K562 (cell line): ENCODE measurements at regions not wholly inside any gene's neighbourhood (a gene's known extent, or its start where the extent isn't known, plus 50 kb on each side); places are given as distances from the start of the nearest gene placed in this dataset.

ENCODE experiments used
- ATAC-seq: fragments of 200-7000 bp; cut with Tn5 transposase; 3 replicates; pipeline ENCODE4 v1.9.1; 2020; ENCODE audit warnings: moderate library complexity
- BruUV-seq: library from RNA; stranded (reverse); fragments of 400-500 nt; replicated peaks from 2 replicates; lab custom pipeline; 2021; lab: Mats Ljungman, UMichigan
- CTCF ChIA-PET: fragments of 300-600 bp; formaldehyde crosslinking; extraction: SDS; loops from one replicate; lab custom pipeline; 2021; ENCODE audit warnings: low intra/inter-chr PET ratio; lab: Yijun Ruan, JAX
- POLR2A ChIA-PET: fragments of 300-600, 350-650 bp; sonication (Branson Sonifier 250); formaldehyde crosslinking; extraction: SDS; loops from one replicate; lab custom pipeline; 2021; ENCODE audit warnings: antibody characterized with exemption, inconsistent platforms; lab: Yijun Ruan, JAX
- DNase-seq, 4 experiments: peaks; one replicate each; pipeline versions ENCODE4 v3.0.0 to v3.0.0-alpha.2; 2011 to 2018; ENCODE audit warnings: low spot score in 3 of 4, mixed read lengths in 3 of 4; ENCODE audit errors: extremely low read depth in 1 of 4
- FAIRE-seq: peaks from 2 replicates; lab custom pipeline; 2011; peaks lifted over from hg19 to GRCh38; lab: Jason Lieb, UNC
- H2AFZ ChIP-seq: 2 replicates; pipeline ENCODE4 v1.6.0; 2011; ENCODE audit warnings: low read depth, low read length, control low read depth, inconsistent platforms
- H3K27ac ChIP-seq: fragments of 200-600 bp; 3 replicates; pipeline ENCODE4 v1.8.0; 2011; ENCODE audit warnings: low read depth, mild to moderate bottlenecking, control low read depth, inconsistent platforms, low read length, moderate library complexity, mixed read lengths; ENCODE audit errors: extremely low read depth
- H3K27me3 ChIP-seq, 2 experiments: fragments of 300-600 bp in 1 of 2; 2 replicates in 1 of 2; 3 replicates in 1 of 2; pipeline versions ENCODE4 v1.6.0 to v1.8.0; 2011; ENCODE audit warnings: inconsistent platforms in 2 of 2, low read length in 2 of 2, mild to moderate bottlenecking in 1 of 2, mixed read lengths in 1 of 2, moderate library complexity in 1 of 2; ENCODE audit not compliant: control insufficient read depth in 2 of 2, insufficient read depth in 2 of 2
- H3K36me3 ChIP-seq: fragments of 300-600 bp; 3 replicates; pipeline ENCODE4 v1.8.0; 2011; ENCODE audit warnings: mild to moderate bottlenecking, low read length, inconsistent platforms; ENCODE audit not compliant: control insufficient read depth, insufficient read depth
- H3K4me1 ChIP-seq, 2 experiments: fragments of 200-600 bp in 1 of 2; replicated peaks in 1 of 2; 2 replicates in 1 of 2; 3 replicates in 1 of 2; pipeline versions ENCODE4 v1.5.1 to v1.8.0; 2011; ENCODE audit warnings: inconsistent platforms in 2 of 2, low read length in 2 of 2, mild to moderate bottlenecking in 1 of 2, mixed read lengths in 1 of 2, moderate library complexity in 1 of 2; ENCODE audit not compliant: control insufficient read depth in 2 of 2, insufficient read depth in 2 of 2
- H3K4me2 ChIP-seq: 2 replicates; pipeline ENCODE4 v1.6.1; 2011; ENCODE audit warnings: low read length, control low read depth, inconsistent platforms, mixed read lengths; ENCODE audit not compliant: insufficient read depth
- H3K4me3 ChIP-seq: fragments of 200-600 bp; sonication (generic), shearing (Covaris generic); 2 replicates; pipeline ENCODE4 v1.5.1; 2016; ENCODE audit warnings: control low read depth, inconsistent platforms
- H3K79me2 ChIP-seq: fragments of 200-600 bp; 3 replicates; pipeline ENCODE4 v1.8.0; 2011; ENCODE audit warnings: low read length, inconsistent platforms; ENCODE audit not compliant: control insufficient read depth, insufficient read depth
- H3K9ac ChIP-seq, 2 experiments: 2 replicates each; pipeline versions ENCODE4 v1.6.0 to v1.6.1; 2011; ENCODE audit warnings: low read depth in 2 of 2, low read length in 2 of 2, control low read depth in 1 of 2, inconsistent platforms in 1 of 2, mild to moderate bottlenecking in 1 of 2, mixed read lengths in 1 of 2; ENCODE audit not compliant: insufficient read depth in 1 of 2
- H3K9me1 ChIP-seq: one replicate; pipeline ENCODE4 v1.6.0; 2011; ENCODE audit warnings: inconsistent platforms, mild to moderate bottlenecking, low read length, moderate library complexity; ENCODE audit not compliant: control insufficient read depth, insufficient read depth
- H3K9me3 ChIP-seq: replicated peaks from 2 replicates; pipeline ENCODE4 v1.5.1; 2011; ENCODE audit warnings: low read depth, low read length, inconsistent platforms; ENCODE audit not compliant: control insufficient read depth, insufficient read depth
- H4K20me1 ChIP-seq: replicated peaks from 2 replicates; pipeline ENCODE4 v1.6.1; 2011; ENCODE audit warnings: low read length, inconsistent platforms, mixed read lengths; ENCODE audit not compliant: control insufficient read depth, insufficient read depth
- HNRNPUL1 ChIP-seq: fragments of 200-400 bp; formaldehyde crosslinking; IDR thresholded peaks from 2 replicates; pipeline ENCODE4 v1.6.1; 2017; ENCODE audit warnings: low read length
- KDM2B ChIP-seq: fragments of 250-450 bp; sonication (Bioruptor Pico); IDR thresholded peaks from 2 replicates; pipeline ENCODE4 v1.8.0; 2021; ENCODE audit warnings: mild to moderate bottlenecking, moderate library complexity
- MEIS2 ChIP-seq: fragments of 450-650 bp; IDR thresholded peaks from 2 replicates; pipeline ENCODE4 v1.6.1; 2014; ENCODE audit warnings: mild to moderate bottlenecking; ENCODE audit not compliant: partially characterized antibody
- NR1H2 ChIP-seq: sonication (generic); formaldehyde crosslinking; IDR thresholded peaks from 2 replicates; pipeline ENCODE4 v1.4.0; 2020; ENCODE audit warnings: mild to moderate bottlenecking, missing genetic modification reagents
- NR2C2 ChIP-seq, 2 experiments: fragments of 200-800 bp in 1 of 2; sonication (Bioruptor generic) in 1 of 2; sonication (generic) in 1 of 2; formaldehyde crosslinking in 1 of 2; IDR thresholded peaks; 2 replicates each; pipeline versions ENCODE4 v1.6.1 to v1.8.0; 2016 to 2022; ENCODE audit warnings: mild to moderate bottlenecking in 1 of 2, missing compliant biosample characterization in 1 of 2, missing genetic modification characterization in 1 of 2, missing genetic modification reagents in 1 of 2
- RBM15 ChIP-seq: fragments of 200-400 bp; formaldehyde crosslinking; IDR thresholded peaks from 2 replicates; pipeline ENCODE4 v1.6.1; 2018; ENCODE audit warnings: mild to moderate bottlenecking, low read length, moderate library complexity; ENCODE audit not compliant: insufficient read depth
- SAFB2 ChIP-seq: fragments of 200-400 bp; formaldehyde crosslinking; IDR thresholded peaks from 2 replicates; pipeline ENCODE4 v1.6.1; 2018; ENCODE audit warnings: borderline replicate concordance, low read length, low read depth, moderate library complexity; ENCODE audit not compliant: severe bottlenecking
- SRSF9 ChIP-seq: fragments of 200-400 bp; formaldehyde crosslinking; IDR thresholded peaks from 2 replicates; pipeline ENCODE4 v1.6.1; 2017; ENCODE audit warnings: low read depth, low read length, borderline replicate concordance
- XRCC5 ChIP-seq: fragments of 200-400 bp; formaldehyde crosslinking; IDR thresholded peaks from 2 replicates; pipeline ENCODE4 v1.6.1; 2017; ENCODE audit warnings: low read depth, mild to moderate bottlenecking, low read length
- ZNF140 ChIP-seq: fragments of 250-450 bp; sonication (Bioruptor Pico); IDR thresholded peaks from 2 replicates; pipeline ENCODE4 v1.8.0; 2021; ENCODE audit warnings: moderate library complexity, mild to moderate bottlenecking, inconsistent platforms
- ZNF766 ChIP-seq: fragments of 200-800 bp; sonication (Bioruptor generic); conservative IDR thresholded peaks from 2 replicates; pipeline ENCODE4 v1.6.1; 2016; ENCODE audit warnings: missing genetic modification characterization, missing compliant biosample characterization
- WGBS: fragments of 100-300 bp; shearing (Covaris generic); methylation state at CpG from one replicate; pipeline ENCODE4 v1.1.6; 2016; ENCODE audit warnings: low coverage, mixed read lengths; ENCODE audit not compliant: insufficient coverage; ENCODE audit errors: missing lambda C conversion rate; 5-methylcytosine and 5-hydroxymethylcytosine counted together
- in situ Hi-C: fragments of 300-500 bp; cut with MboI; formaldehyde crosslinking; loops from 4 replicates; pipeline ENCODE4 v1.15.0; 2018; ENCODE audit warnings: inconsistent platforms, mixed read lengths
- intact Hi-C: fragments of 100-400 bp; cut with micrococcal nuclease; formaldehyde crosslinking; loops from 2 replicates; pipeline ENCODE4 v1.14.2; 2022
- TF ChIP-seq, protein P1 (sequence below), 2 experiments: fragments of 450-650 bp; conservative IDR thresholded peaks; 2 replicates each; pipeline ENCODE4 v1.6.1; 2017; ENCODE audit warnings: mild to moderate bottlenecking in 2 of 2, moderate library complexity in 2 of 2
- TF ChIP-seq, protein P2 (sequence below): sonication (generic); formaldehyde crosslinking; IDR thresholded peaks from 2 replicates; pipeline ENCODE4 v1.9.0; 2022; ENCODE audit warnings: mild to moderate bottlenecking, missing genetic modification reagents
- TF ChIP-seq, protein P3 (sequence below): sonication (generic); formaldehyde crosslinking; IDR thresholded peaks from 2 replicates; pipeline ENCODE4 v1.8.0; 2023; ENCODE audit warnings: mild to moderate bottlenecking, missing genetic modification reagents
- TF ChIP-seq, protein P4 (sequence below): fragments of 250-450 bp; sonication (Bioruptor Pico); IDR thresholded peaks from 2 replicates; pipeline ENCODE4 v1.4.0; 2020

DNA sequence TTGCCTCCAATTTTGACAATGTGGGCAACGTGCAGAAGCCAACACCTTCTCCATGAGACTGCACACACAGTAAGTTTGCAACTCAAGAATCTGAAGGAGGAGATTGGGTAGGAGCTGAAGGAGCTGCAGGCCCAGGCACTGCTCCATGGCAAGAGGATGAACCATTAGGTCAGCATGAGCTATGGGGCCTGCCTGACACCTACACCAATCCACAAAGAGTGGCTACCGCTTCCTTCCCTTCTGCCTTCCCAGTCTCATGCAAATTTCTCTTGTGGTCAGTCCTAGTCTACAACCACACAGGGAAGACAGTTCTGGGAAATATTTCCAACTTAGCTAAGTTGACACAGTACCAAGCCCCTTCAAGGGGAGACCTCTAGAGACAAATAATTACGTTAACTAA is 142.0 kb upstream of the ADO start (continued):
- TF ChIP-seq, protein P1, sequence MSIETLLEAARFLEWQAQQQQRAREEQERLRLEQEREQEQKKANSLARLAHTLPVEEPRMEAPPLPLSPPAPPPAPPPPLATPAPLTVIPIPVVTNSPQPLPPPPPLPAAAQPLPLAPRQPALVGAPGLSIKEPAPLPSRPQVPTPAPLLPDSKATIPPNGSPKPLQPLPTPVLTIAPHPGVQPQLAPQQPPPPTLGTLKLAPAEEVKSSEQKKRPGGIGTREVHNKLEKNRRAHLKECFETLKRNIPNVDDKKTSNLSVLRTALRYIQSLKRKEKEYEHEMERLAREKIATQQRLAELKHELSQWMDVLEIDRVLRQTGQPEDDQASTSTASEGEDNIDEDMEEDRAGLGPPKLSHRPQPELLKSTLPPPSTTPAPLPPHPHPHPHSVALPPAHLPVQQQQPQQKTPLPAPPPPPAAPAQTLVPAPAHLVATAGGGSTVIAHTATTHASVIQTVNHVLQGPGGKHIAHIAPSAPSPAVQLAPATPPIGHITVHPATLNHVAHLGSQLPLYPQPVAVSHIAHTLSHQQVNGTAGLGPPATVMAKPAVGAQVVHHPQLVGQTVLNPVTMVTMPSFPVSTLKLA (conservative IDR thresholded peaks at IDR 0.05): no peak
- no peak for TF ChIP-seq SRSF9
- TF ChIP-seq KDM2B (CRISPR knock-in tag): no peak
- TF ChIP-seq ZNF140 (CRISPR knock-in tag): no peak
- TF ChIP-seq RBM15: no peak
- TF ChIP-seq NR1H2: no peak
- TF ChIP-seq, protein P2, sequence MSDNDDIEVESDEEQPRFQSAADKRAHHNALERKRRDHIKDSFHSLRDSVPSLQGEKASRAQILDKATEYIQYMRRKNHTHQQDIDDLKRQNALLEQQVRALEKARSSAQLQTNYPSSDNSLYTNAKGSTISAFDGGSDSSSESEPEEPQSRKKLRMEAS: no peak
- no peak for TF ChIP-seq NR2C2 (CRISPR knock-in tag; IDR thresholded peaks at IDR 0.05)
- TF ChIP-seq NR2C2 (tag; IDR thresholded peaks at IDR 0.05): no peak
- TF ChIP-seq XRCC5: no peak

DNA sequence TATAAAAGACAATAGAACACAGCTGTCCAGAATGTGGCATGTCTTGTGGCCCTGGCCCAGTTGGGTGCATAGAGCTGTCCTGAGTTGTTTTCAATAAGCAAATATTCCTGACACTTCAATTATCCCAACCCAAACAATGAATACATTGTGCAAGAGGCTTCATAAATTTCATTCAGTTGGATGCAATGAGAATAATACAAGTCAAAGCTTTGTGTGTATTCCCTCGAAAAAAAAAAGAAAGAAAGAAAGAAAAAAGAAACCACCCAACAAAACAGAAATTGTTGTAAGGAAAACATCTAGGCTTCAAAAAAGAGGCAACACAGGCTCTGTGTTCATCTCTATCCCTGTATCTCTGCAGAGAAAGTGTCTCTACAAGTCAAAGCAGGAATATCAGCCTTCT is 138.7 kb upstream of the ADO start:
- H3K4me3 ChIP-seq: no peak overlapping the region
- no peak overlapping the region for H2AFZ ChIP-seq
- CTCF ChIA-PET: no interaction called here
- no peak for ATAC-seq
- H4K20me1 ChIP-seq: no peaks in the 10 kb centered on the region
- no peak overlapping the region for H3K9ac ChIP-seq
- TF ChIP-seq HNRNPUL1: no peak
- TF ChIP-seq, protein P3, sequence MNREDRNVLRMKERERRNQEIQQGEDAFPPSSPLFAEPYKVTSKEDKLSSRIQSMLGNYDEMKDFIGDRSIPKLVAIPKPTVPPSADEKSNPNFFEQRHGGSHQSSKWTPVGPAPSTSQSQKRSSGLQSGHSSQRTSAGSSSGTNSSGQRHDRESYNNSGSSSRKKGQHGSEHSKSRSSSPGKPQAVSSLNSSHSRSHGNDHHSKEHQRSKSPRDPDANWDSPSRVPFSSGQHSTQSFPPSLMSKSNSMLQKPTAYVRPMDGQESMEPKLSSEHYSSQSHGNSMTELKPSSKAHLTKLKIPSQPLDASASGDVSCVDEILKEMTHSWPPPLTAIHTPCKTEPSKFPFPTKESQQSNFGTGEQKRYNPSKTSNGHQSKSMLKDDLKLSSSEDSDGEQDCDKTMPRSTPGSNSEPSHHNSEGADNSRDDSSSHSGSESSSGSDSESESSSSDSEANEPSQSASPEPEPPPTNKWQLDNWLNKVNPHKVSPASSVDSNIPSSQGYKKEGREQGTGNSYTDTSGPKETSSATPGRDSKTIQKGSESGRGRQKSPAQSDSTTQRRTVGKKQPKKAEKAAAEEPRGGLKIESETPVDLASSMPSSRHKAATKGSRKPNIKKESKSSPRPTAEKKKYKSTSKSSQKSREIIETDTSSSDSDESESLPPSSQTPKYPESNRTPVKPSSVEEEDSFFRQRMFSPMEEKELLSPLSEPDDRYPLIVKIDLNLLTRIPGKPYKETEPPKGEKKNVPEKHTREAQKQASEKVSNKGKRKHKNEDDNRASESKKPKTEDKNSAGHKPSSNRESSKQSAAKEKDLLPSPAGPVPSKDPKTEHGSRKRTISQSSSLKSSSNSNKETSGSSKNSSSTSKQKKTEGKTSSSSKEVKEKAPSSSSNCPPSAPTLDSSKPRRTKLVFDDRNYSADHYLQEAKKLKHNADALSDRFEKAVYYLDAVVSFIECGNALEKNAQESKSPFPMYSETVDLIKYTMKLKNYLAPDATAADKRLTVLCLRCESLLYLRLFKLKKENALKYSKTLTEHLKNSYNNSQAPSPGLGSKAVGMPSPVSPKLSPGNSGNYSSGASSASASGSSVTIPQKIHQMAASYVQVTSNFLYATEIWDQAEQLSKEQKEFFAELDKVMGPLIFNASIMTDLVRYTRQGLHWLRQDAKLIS: no peak
- no peak for TF ChIP-seq ZNF766
- TF ChIP-seq MEIS2: no peak
- TF ChIP-seq, protein P4, sequence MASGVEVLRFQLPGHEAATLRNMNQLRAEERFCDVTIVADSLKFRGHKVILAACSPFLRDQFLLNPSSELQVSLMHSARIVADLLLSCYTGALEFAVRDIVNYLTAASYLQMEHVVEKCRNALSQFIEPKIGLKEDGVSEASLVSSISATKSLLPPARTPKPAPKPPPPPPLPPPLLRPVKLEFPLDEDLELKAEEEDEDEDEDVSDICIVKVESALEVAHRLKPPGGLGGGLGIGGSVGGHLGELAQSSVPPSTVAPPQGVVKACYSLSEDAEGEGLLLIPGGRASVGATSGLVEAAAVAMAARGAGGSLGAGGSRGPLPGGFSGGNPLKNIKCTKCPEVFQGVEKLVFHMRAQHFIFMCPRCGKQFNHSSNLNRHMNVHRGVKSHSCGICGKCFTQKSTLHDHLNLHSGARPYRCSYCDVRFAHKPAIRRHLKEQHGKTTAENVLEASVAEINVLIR (CRISPR knock-in tag): no peak
- TF ChIP-seq SAFB2: no peak
- no peak for TF ChIP-seq XRCC5
- TF ChIP-seq, all 486 proteins: peak for 0
- intact Hi-C loops (no loop called here), in situ Hi-C loops (no loop called here)
- DNase-seq (no peak), FAIRE-seq (no peak)
- H3K27ac ChIP-seq: no peak overlapping the region
- H3K4me2 ChIP-seq: no peak overlapping the region
- H3K9me3 ChIP-seq: no peaks in the 10 kb centered on the region
- POLR2A ChIA-PET: interaction anchor here (0.5 to 0.6 kb wide), 2 partner anchors 16 to 109 kb away, joined by 3 to 5 read pairs; no protein-coding TSS in a partner anchor
- no peaks in the 10 kb centered on the region for H3K36me3 ChIP-seq
- H3K4me1 ChIP-seq: no peaks in the 10 kb centered on the region
- no peaks in the 10 kb centered on the region for H3K79me2 ChIP-seq
- no peaks in the 10 kb centered on the region for H3K9me1 ChIP-seq
- H3K27me3 ChIP-seq: peaks cover 0 to 4% of the 10 kb centered on the region in 2 experiments; a peak in 1 of 5 replicates
- no TSS peak for BruUV-seq
- 0% methylated on average over 1 of the region's 1 CpG for WGBS
